Ovary (tissue), 7 donors: ENCODE measurements at regions not wholly inside any gene's neighbourhood (a gene's known extent, or its start where the extent isn't known, plus 50 kb on each side); places are given as distances from the start of the nearest gene placed in this dataset.

Experiments used
- DNase-seq, 5 donors: peaks; one replicate each; pipeline ENCODE4 v3.0.0-alpha.2; 2019 to 2020
- H3K27ac ChIP-seq, 2 donors: fragments of 200-600 bp; one replicate each; pipeline versions ENCODE4 v1.5.1 to v1.8.0; 2019 to 2022
- H3K27me3 ChIP-seq: fragments of 200-600 bp; one replicate; pipeline ENCODE4 v1.8.0; 2022
- H3K36me3 ChIP-seq: fragments of 200-600 bp; sonication (generic); one replicate; pipeline ENCODE4 v1.5.1; 2019
- H3K4me1 ChIP-seq: one replicate; pipeline ENCODE4 v1.8.1; 2013; ENCODE audit warnings: mild to moderate bottlenecking, moderate library complexity; ENCODE audit not compliant: insufficient read depth
- H3K4me3 ChIP-seq: fragments of 200-600 bp; sonication (generic); one replicate; pipeline ENCODE4 v1.5.1; 2017
- H3K9me3 ChIP-seq, 2 donors: fragments of 200-600 bp in 1 of 2; sonication (generic) in 1 of 2; one replicate each; pipeline versions ENCODE4 v1.5.1 to v1.8.1; 2013 to 2019; ENCODE audit warnings: mild to moderate bottlenecking in 1 of 2, moderate library complexity in 1 of 2
- EP300 ChIP-seq: sonication (generic); formaldehyde crosslinking; IDR thresholded peaks from one replicate; pipeline ENCODE4 v1.6.1; 2017; ENCODE audit warnings: antibody characterized with exemption
- POLR2A ChIP-seq: fragments of 450-650 bp; IDR thresholded peaks from one replicate; pipeline ENCODE4 v1.6.1; 2017; ENCODE audit warnings: antibody characterized with exemption, mild to moderate bottlenecking, moderate library complexity
- WGBS, 3 donors: extraction: QIAGEN DNeasy Blood & Tissue Kit in 1 of 3; methylation state at CpG; one replicate each; pipeline versions ENCODE4 v1.1.5 to v1.1.7; 2013 to 2017; 5-methylcytosine and 5-hydroxymethylcytosine counted together
- intact Hi-C, 4 donors: fragments of 100-400 bp; cut with DNase I; formaldehyde crosslinking; loops; one replicate each; pipeline versions ENCODE4 v1.11.0 to v1.15.1; 2022 to 2023
- TF ChIP-seq, protein P1 (sequence below), 3 donors: fragments of 450-650 bp in 2 of 3; fragments of 200-600 bp in 1 of 3; IDR thresholded peaks; one replicate each; pipeline versions ENCODE4 v1.5.1 to v1.8.0; 2016 to 2022; ENCODE audit warnings: antibody characterized with exemption in 3 of 3, mild to moderate bottlenecking in 1 of 3
- donor health status: DM: no; HTN: no; CAD: no; lungs with moderate emphysema.
- donor health status: DM: no; HTN: no; CAD: no.
- donor health status: Bipolar disorder and iron deficiency.
- donor health status: DM: no; HTN: no; CAD: no.
- donor health status: DM: yes; HTN: yes; CAD: no.

DNA sequence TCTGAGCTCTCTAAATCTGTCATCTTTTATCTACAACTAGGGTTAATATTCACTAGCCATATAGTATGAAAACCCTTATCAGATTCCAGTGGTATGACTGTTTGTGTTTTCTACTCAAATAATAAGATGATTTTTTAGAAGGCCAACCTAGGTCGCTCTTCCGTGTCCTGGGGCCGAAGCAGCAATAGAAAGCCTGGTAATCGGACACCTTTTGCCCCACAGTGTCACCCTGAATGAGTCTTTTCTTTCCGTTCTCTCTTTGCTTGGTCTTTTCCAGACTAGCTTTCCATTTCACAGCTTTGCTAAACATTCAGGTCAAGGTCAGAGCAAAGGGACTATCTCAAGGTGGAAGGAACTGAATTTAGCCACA, 243.3 kb upstream of the ANKRD55 start:
- H3K9me3 ChIP-seq = no peaks in the 10 kb centered on the region
- intact Hi-C loops = no loop called here
- no peak overlapping the region for H3K4me3 ChIP-seq
- H3K27ac ChIP-seq = no peak overlapping the region
- 58 to 68% (median 61%) methylated on average over 5 of the region's 5 CpGs for WGBS, 3 donors
- TF ChIP-seq EP300 (no peak), POLR2A (no peak)
- TF ChIP-seq, protein P1, sequence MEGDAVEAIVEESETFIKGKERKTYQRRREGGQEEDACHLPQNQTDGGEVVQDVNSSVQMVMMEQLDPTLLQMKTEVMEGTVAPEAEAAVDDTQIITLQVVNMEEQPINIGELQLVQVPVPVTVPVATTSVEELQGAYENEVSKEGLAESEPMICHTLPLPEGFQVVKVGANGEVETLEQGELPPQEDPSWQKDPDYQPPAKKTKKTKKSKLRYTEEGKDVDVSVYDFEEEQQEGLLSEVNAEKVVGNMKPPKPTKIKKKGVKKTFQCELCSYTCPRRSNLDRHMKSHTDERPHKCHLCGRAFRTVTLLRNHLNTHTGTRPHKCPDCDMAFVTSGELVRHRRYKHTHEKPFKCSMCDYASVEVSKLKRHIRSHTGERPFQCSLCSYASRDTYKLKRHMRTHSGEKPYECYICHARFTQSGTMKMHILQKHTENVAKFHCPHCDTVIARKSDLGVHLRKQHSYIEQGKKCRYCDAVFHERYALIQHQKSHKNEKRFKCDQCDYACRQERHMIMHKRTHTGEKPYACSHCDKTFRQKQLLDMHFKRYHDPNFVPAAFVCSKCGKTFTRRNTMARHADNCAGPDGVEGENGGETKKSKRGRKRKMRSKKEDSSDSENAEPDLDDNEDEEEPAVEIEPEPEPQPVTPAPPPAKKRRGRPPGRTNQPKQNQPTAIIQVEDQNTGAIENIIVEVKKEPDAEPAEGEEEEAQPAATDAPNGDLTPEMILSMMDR (IDR thresholded peaks at IDR 0.05) = no peak
- DNase-seq = no peak
- H3K36me3 ChIP-seq = no peaks in the 10 kb centered on the region
- H3K4me1 ChIP-seq = peaks cover 16% of the 10 kb centered on the region
- no peaks in the 10 kb centered on the region for H3K27me3 ChIP-seq

DNA sequence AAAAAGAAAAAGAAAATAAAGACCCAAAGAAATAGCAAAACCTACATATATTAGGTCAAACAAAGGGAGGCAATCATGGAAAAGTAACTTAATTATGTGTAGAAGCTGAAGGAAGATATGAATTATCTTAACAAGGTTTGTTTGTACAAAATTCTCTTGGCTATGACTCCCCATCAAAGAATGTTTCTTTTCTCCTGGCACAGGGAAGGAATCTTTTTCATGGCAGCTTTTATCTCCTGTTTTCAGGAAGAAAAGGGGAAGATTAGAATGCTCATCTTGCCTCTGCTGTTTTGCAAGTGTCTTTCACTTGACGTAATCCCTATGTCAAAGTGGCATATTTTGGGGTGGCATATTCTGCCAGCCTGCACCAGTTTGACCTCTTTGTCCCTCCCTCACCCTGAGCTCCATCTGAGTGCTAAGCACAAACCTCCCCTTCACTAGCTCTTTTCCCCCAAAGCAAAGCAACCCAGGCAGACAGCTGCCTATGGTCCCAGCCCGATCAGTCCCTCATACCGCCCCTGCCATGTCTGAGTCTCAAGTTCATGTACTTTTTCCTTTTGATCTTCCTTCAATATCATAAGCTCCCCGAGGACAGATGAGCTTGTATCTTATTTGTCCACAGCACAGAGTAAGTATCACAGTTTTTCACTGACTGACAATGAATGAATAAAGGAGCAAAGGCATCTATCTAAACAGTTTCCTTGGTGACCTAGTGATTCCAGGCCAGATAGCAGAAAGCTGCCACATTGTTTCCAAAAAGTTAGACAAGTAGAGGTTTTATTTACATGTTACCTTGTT, 242.8 kb upstream of the ANKRD55 start:
- WGBS, 3 donors = 38 to 42% (median 40%) methylated on average over 4 of the region's 4 CpGs
- intact Hi-C loops = no loop called here
- Histone ChIP-seq H3K4me3 (no peak overlapping the region), H3K9me3 (no peaks in the 10 kb centered on the region), H3K36me3 (no peaks in the 10 kb centered on the region), H3K27me3 (no peaks in the 10 kb centered on the region), H3K27ac (no peak overlapping the region), H3K4me1 (peaks cover 16% of the 10 kb centered on the region)
- TF ChIP-seq EP300 (no peak), POLR2A (no peak)
- TF ChIP-seq, protein P1 (IDR thresholded peaks at IDR 0.05) = no peak
- DNase-seq = no peak

DNA sequence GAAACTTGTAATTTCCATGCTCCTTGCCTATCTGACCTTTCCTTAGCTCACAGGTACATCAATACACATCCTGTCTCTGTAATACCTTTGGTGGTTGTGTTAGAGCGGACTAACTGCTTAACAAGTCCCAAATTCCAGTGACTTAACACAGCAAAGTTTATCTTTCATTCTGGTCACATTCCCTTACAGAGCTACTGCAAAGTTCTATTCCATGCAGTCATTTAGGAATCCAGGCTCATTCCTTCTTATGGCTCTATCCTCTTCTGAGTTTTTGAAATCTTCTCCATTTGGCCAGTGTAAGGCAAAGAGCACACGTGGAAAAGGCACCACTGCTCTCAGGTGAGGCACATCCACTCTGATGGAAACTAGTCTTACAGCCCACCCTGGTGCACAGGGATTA, 238.6 kb upstream of the ANKRD55 start:
- no peak overlapping the region for H3K27ac ChIP-seq
- DNase-seq = no peak
- no peaks in the 10 kb centered on the region for H3K27me3 ChIP-seq
- H3K4me1 ChIP-seq = peaks cover 6% of the 10 kb centered on the region
- TF ChIP-seq POLR2A (no peak), EP300 (no peak)
- TF ChIP-seq, protein P1 (IDR thresholded peaks at IDR 0.05) = no peak
- H3K9me3 ChIP-seq = no peaks in the 10 kb centered on the region
- intact Hi-C loops = no loop called here
- no peak overlapping the region for H3K4me3 ChIP-seq
- WGBS, 3 donors = 82 to 96% (median 93%) methylated on average over 2 of the region's 2 CpGs
- no peaks in the 10 kb centered on the region for H3K36me3 ChIP-seq

DNA sequence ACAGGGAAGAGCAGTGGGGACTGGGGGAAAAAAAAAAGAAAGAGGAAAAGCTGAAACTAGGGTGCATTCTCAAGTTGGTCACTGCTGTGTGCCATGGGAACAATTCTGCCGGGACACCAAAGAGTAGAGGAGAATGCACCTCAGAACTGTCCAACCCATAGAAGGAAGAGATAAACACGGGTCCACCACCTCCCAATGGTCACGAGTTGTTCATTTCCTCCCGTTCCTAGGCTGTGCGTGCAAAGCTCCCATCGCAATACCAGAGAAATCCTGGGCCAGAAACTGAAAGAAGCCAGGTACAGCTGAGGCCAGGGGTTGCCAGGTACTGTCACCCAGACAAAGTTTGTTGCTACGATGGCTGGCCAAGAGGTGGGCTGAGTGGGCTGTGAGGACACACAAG, 236.9 kb upstream of the ANKRD55 start:
- H3K9me3 ChIP-seq = no peaks in the 10 kb centered on the region
- WGBS, 3 donors = 82 to 91% (median 91%) methylated on average over 7 of the region's 7 CpGs
- intact Hi-C loops = no loop called here
- DNase-seq = no peak
- H3K4me3 ChIP-seq = no peak overlapping the region
- H3K27me3 ChIP-seq = no peaks in the 10 kb centered on the region
- H3K27ac ChIP-seq = no peak overlapping the region
- H3K4me1 ChIP-seq = no peaks in the 10 kb centered on the region
- no peak for TF ChIP-seq POLR2A
- no peaks in the 10 kb centered on the region for H3K36me3 ChIP-seq

DNA sequence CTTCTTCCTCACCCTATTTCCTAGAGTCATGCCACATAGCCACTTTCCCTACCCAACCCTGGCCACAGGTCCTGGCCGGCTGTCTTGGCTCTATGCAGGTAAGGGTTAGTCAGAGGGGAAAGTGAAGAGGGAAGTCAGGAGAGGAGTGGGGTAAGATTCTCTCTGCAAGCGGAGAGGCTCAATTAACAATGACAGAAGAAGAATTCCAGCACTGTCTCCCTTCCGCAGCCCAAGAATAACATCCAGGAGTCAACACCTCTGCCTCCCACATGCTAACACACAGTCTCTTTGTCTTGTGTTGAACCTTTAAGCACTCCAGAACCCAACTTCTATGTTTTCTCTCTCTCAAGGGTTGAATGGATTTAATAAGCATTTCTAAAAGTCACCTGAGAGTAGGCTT, 235.1 kb upstream of the ANKRD55 start:
- no peak for TF ChIP-seq EP300
- no peak for DNase-seq
- Histone ChIP-seq H3K4me3 (no peak overlapping the region), H3K27ac (no peak overlapping the region), H3K4me1 (no peaks in the 10 kb centered on the region), H3K36me3 (no peaks in the 10 kb centered on the region), H3K9me3 (no peaks in the 10 kb centered on the region), H3K27me3 (no peaks in the 10 kb centered on the region)
- WGBS, 3 donors = 68 to 87% (median 86%) methylated on average over 3 of the region's 3 CpGs
- intact Hi-C loops = no loop called here
